Liver (tissue), 8 donors: ENCODE measurements at regions not wholly inside any gene's neighbourhood (a gene's known extent, or its start where the extent isn't known, plus 50 kb on each side); places are given as distances from the start of the nearest gene placed in this dataset.

Experiments
- DNase-seq: peaks from one replicate; pipeline ENCODE4 v3.0.0-alpha.2; 2017; ENCODE audit warnings: low spot score
- H3K27ac ChIP-seq, 2 donors: one replicate each; pipeline ENCODE4 v1.7.0; 2013; ENCODE audit warnings: inconsistent platforms in 2 of 2, low read length in 2 of 2, control low read depth in 1 of 2, low read depth in 1 of 2, mild to moderate bottlenecking in 1 of 2
- H3K27me3 ChIP-seq, 4 donors: one replicate each; pipeline versions ENCODE4 v1.6.1 to v1.7.0; 2013; ENCODE audit warnings: low read length in 3 of 4, inconsistent platforms in 1 of 4, mild to moderate bottlenecking in 1 of 4, moderate library complexity in 1 of 4; ENCODE audit not compliant: control insufficient read depth in 4 of 4, insufficient read depth in 4 of 4
- H3K36me3 ChIP-seq, 4 donors: one replicate each; pipeline versions ENCODE4 v1.6.1 to v1.7.0; 2013; ENCODE audit warnings: low read length in 3 of 4, mild to moderate bottlenecking in 3 of 4, low read depth in 1 of 4, moderate library complexity in 1 of 4; ENCODE audit not compliant: control insufficient read depth in 4 of 4, insufficient read depth in 3 of 4
- H3K4me1 ChIP-seq, 4 donors: one replicate each; pipeline versions ENCODE4 v1.6.1 to v1.7.0; 2013; ENCODE audit warnings: low read length in 3 of 4, mild to moderate bottlenecking in 3 of 4, moderate library complexity in 1 of 4; ENCODE audit not compliant: control insufficient read depth in 4 of 4, insufficient read depth in 4 of 4
- H3K4me3 ChIP-seq, 3 donors: one replicate each; pipeline versions ENCODE4 v1.6.1 to v1.7.0; 2013; ENCODE audit warnings: low read length in 3 of 3, control low read depth in 1 of 3, low read depth in 1 of 3, mild to moderate bottlenecking in 1 of 3
- H3K9ac ChIP-seq, 2 donors: one replicate each; pipeline ENCODE4 v1.7.0; 2013; ENCODE audit warnings: low read length in 2 of 2, mild to moderate bottlenecking in 2 of 2, moderate library complexity in 2 of 2, control low read depth in 1 of 2, low read depth in 1 of 2
- H3K9me3 ChIP-seq, 4 donors: one replicate each; pipeline versions ENCODE4 v1.6.1 to v1.7.0; 2013; ENCODE audit warnings: low read length in 3 of 4; ENCODE audit not compliant: control insufficient read depth in 4 of 4
- CTCF ChIP-seq: fragments of 150-350 bp; IDR thresholded peaks from 2 replicates; pipeline ENCODE4 v1.5.1; 2017; ENCODE audit warnings: improper control_type of control experiment, low read depth, low read length; ENCODE audit not compliant: missing input control
- EGR1 ChIP-seq, 2 donors: IDR thresholded peaks; 2 replicates each; pipeline ENCODE4 v1.6.1; 2016 to 2018; ENCODE audit warnings: antibody characterized with exemption in 2 of 2, low read depth in 2 of 2
- FOXA1 ChIP-seq: IDR thresholded peaks from 2 replicates; pipeline ENCODE4 v1.6.1; 2016; ENCODE audit warnings: antibody characterized with exemption
- FOXA2 ChIP-seq: IDR thresholded peaks from 2 replicates; pipeline ENCODE4 v1.6.1; 2016; ENCODE audit warnings: antibody characterized with exemption
- HNF4A ChIP-seq, 2 donors: conservative IDR thresholded peaks; 2 replicates each; pipeline ENCODE4 v1.6.1; 2016; ENCODE audit warnings: antibody characterized with exemption in 2 of 2, mild to moderate bottlenecking in 2 of 2
- HNF4G ChIP-seq: IDR thresholded peaks from 2 replicates; pipeline ENCODE4 v1.6.1; 2016; ENCODE audit warnings: antibody characterized with exemption
- JUND ChIP-seq, 2 donors: IDR thresholded peaks; 2 replicates each; pipeline ENCODE4 v1.6.1; 2016; ENCODE audit warnings: antibody characterized with exemption in 2 of 2
- MAX ChIP-seq: IDR thresholded peaks from 2 replicates; pipeline ENCODE4 v1.6.1; 2016; ENCODE audit warnings: antibody characterized with exemption
- NR2F2 ChIP-seq: IDR thresholded peaks from 2 replicates; pipeline ENCODE4 v1.6.1; 2016; ENCODE audit warnings: antibody characterized with exemption
- RAD21 ChIP-seq, 2 donors: IDR thresholded peaks; 2 replicates each; pipeline ENCODE4 v1.6.1; 2016; ENCODE audit warnings: antibody characterized with exemption in 2 of 2, mild to moderate bottlenecking in 2 of 2
- REST ChIP-seq: IDR thresholded peaks from 2 replicates; pipeline ENCODE4 v1.6.1; 2016; ENCODE audit warnings: antibody characterized with exemption, mild to moderate bottlenecking
- RXRA ChIP-seq, 2 donors: IDR thresholded peaks; 2 replicates each; pipeline ENCODE4 v1.6.1; 2017 to 2018; ENCODE audit warnings: antibody characterized with exemption in 2 of 2, mild to moderate bottlenecking in 1 of 2
- TAF1 ChIP-seq: conservative IDR thresholded peaks from 2 replicates; pipeline ENCODE4 v1.6.1; 2016; ENCODE audit warnings: antibody characterized with exemption, mild to moderate bottlenecking
- YY1 ChIP-seq: IDR thresholded peaks from 2 replicates; pipeline ENCODE4 v1.6.1; 2016; ENCODE audit warnings: antibody characterized with exemption, mild to moderate bottlenecking
- WGBS: extraction: QIAGEN DNeasy Blood & Tissue Kit; methylation state at CpG from one replicate; pipeline ENCODE4 v1.1.7; 2013; 5-methylcytosine and 5-hydroxymethylcytosine counted together
- TF ChIP-seq, protein P1 (sequence below): IDR thresholded peaks from 2 replicates; pipeline ENCODE4 v1.6.1; 2016; ENCODE audit warnings: antibody characterized with exemption
- TF ChIP-seq, protein P2 (sequence below): IDR thresholded peaks from 2 replicates; pipeline ENCODE4 v1.6.1; 2016; ENCODE audit warnings: antibody characterized with exemption
- donor health status: healthy.
- donor health status: healthy.
- donor health status: healthy.
- donor health status: healthy.
- donor health status: healthy.

DNA sequence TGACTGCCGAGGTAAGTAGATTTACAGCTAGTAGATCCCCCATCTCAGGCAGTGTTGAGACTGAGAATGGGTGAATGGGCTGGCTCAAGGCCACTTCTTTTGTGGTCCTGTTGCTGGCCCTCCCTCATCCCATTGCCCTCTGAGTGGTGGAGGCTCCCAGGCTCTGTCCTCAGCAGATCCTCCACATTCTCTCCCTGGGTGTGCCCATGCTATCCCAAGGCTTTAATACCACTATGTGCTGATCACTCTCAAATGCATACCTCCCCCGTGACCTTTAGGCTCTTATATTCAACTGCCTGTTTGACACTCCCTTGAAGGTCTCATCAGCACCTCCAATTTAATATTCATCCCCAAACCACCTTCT, 271.8 kb downstream of the GLI2 start:
- Histone ChIP-seq H3K4me1 (no peaks in the 10 kb centered on the region), H3K27me3 (no peaks in the 10 kb centered on the region), H3K9me3 (peaks cover 0 to 20% (median 3%) of the 10 kb centered on the region in 4 donors), H3K9ac (no peak overlapping the region), H3K36me3 (no peaks in the 10 kb centered on the region), H3K4me3 (no peak overlapping the region), H3K27ac (no peak overlapping the region)
- TF ChIP-seq YY1 (no peak), FOXA1 (no peak), JUND (IDR thresholded peaks at IDR 0.05) (no peak), HNF4G (no peak), FOXA2 (no peak), MAX (no peak), NR2F2 (no peak), TAF1 (no peak), HNF4A (conservative IDR thresholded peaks at IDR 0.05) (no peak)
- TF ChIP-seq, protein P1, sequence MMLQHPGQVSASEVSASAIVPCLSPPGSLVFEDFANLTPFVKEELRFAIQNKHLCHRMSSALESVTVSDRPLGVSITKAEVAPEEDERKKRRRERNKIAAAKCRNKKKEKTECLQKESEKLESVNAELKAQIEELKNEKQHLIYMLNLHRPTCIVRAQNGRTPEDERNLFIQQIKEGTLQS: no peak
- 90% methylated on average over 2 of the region's 2 CpGs for WGBS
- DNase-seq: no peak

- H3K9ac ChIP-seq: no peak overlapping the region
- H3K9me3 ChIP-seq: peaks cover 0 to 20% (median 3%) of the 10 kb centered on the region in 4 donors
- peak; percentile 32 for DNase-seq
- TF ChIP-seq NR2F2 (no peak), REST (no peak), EGR1 (IDR thresholded peaks at IDR 0.05; ENCODE audit: low read depth in 2 of 2) (no peak), RXRA (IDR thresholded peaks at IDR 0.05) (no peak), CTCF (no peak), HNF4G (no peak), FOXA2 (no peak), YY1 (no peak), RAD21 (IDR thresholded peaks at IDR 0.05) (no peak), HNF4A (conservative IDR thresholded peaks at IDR 0.05) (no peak), MAX (no peak), JUND (IDR thresholded peaks at IDR 0.05) (no peak)
- TF ChIP-seq, protein P2, sequence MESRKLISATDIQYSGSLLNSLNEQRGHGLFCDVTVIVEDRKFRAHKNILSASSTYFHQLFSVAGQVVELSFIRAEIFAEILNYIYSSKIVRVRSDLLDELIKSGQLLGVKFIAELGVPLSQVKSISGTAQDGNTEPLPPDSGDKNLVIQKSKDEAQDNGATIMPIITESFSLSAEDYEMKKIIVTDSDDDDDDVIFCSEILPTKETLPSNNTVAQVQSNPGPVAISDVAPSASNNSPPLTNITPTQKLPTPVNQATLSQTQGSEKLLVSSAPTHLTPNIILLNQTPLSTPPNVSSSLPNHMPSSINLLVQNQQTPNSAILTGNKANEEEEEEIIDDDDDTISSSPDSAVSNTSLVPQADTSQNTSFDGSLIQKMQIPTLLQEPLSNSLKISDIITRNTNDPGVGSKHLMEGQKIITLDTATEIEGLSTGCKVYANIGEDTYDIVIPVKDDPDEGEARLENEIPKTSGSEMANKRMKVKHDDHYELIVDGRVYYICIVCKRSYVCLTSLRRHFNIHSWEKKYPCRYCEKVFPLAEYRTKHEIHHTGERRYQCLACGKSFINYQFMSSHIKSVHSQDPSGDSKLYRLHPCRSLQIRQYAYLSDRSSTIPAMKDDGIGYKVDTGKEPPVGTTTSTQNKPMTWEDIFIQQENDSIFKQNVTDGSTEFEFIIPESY: no peak
- TF ChIP-seq, protein P1: no peak
- no peak overlapping the region for H3K4me3 ChIP-seq
- H3K4me1 ChIP-seq: no peaks in the 10 kb centered on the region
- no peaks in the 10 kb centered on the region for H3K36me3 ChIP-seq
- H3K27ac ChIP-seq: no peak overlapping the region
- 61% methylated on average over 5 of the region's 5 CpGs for WGBS
- no peaks in the 10 kb centered on the region for H3K27me3 ChIP-seq
These were observed 273.3 kb downstream of the GLI2 start for GRCh38 chr2:121008975-121009374.
